A673 (cell line): ENCODE measurements at regions not wholly inside any gene's neighbourhood (a gene's known extent, or its start where the extent isn't known, plus 50 kb on each side); places are given as distances from the start of the nearest gene placed in this dataset.

Experiments
- CTCF ChIP-seq: fragments of 300-800, 200-600 bp; sonication (generic); conservative IDR thresholded peaks from 2 replicates; pipeline ENCODE4 v1.5.1; 2017; ENCODE audit warnings: low read depth, mild to moderate bottlenecking, antibody characterized with exemption, low read length, moderate library complexity, mixed read lengths
- EZH2 ChIP-seq: fragments of 200-600 bp; sonication (generic); IDR thresholded peaks from 2 replicates; pipeline ENCODE4 v1.6.1; 2017; ENCODE audit warnings: borderline replicate concordance, low read depth, mild to moderate bottlenecking, mixed read lengths, antibody characterized with exemption, low read length; ENCODE audit not compliant: poor library complexity, severe bottlenecking

GRCh38 chr9:18353473-18353872 lies 120.5 kb upstream of the ADAMTSL1 start:
- TF ChIP-seq CTCF = no peak
- no peak for TF ChIP-seq EZH2
